ENCODE measurements at regions not wholly inside any gene's neighbourhood (a gene's known extent, or its start where the extent isn't known, plus 50 kb on each side); places are given as distances from the start of the nearest gene placed in this dataset.

GRCh38 chr18:24913507-24914170 lies 438.3 kb downstream of the ZNF521 start:
- TF ChIP-seq POLR2A (IDR thresholded peaks at IDR 0.05), result no peak
- TF ChIP-seq CTCF (IDR thresholded peaks at IDR 0.05), result no peak
